OCI-LY3 (cell line): ENCODE measurements at regions not wholly inside any gene's neighbourhood (a gene's known extent, or its start where the extent isn't known, plus 50 kb on each side); places are given as distances from the start of the nearest gene placed in this dataset.

Experiments used
- H2AFZ ChIP-seq: fragments of 200-600, 300-600 bp; shearing (Covaris generic); 2 replicates; pipeline ENCODE4 v1.6.0; 2014; ENCODE audit warnings: antibody characterized with exemption, low read depth, low read length
- H3K27ac ChIP-seq: fragments of 200-600, 300-600 bp; sonication (generic); 2 replicates; pipeline ENCODE4 v1.5.1; 2014; ENCODE audit warnings: mild to moderate bottlenecking, low read length, moderate library complexity, mixed read lengths
- H3K27me3 ChIP-seq: fragments of 200-600, 300-600 bp; sonication (generic); 2 replicates; pipeline ENCODE4 v1.6.1; 2014; ENCODE audit warnings: low read depth, low read length, mixed read lengths
- H3K36me3 ChIP-seq: fragments of 200-600, 300-600 bp; sonication (generic); replicated peaks from 2 replicates; pipeline ENCODE3; 2014; ENCODE audit warnings: low read depth, low read length, mixed read lengths
- H3K4me1 ChIP-seq: fragments of 300-600, 200-600 bp; sonication (generic); 2 replicates; pipeline ENCODE4 v1.6.1; 2014; ENCODE audit warnings: low read length, mixed read lengths
- H3K4me2 ChIP-seq: fragments of 200-600, 300-600 bp; sonication (generic); 2 replicates; pipeline ENCODE4 v1.6.1; 2014; ENCODE audit warnings: low read length, mixed read lengths
- H3K4me3 ChIP-seq: fragments of 300-600, 200-600 bp; sonication (generic); 2 replicates; pipeline ENCODE4 v1.5.1; 2014; ENCODE audit warnings: antibody characterized with exemption, mild to moderate bottlenecking, low read length, moderate library complexity
- H3K79me2 ChIP-seq: fragments of 300-600, 200-600 bp; shearing (Covaris generic); 2 replicates; pipeline ENCODE4 v1.6.1; 2014; ENCODE audit warnings: mild to moderate bottlenecking, low read length, mixed read lengths
- H3K9ac ChIP-seq: fragments of 300-600, 200-600 bp; shearing (Covaris generic); 2 replicates; pipeline ENCODE4 v1.6.0; 2014; ENCODE audit warnings: mild to moderate bottlenecking, low read length, moderate library complexity
- H3K9me3 ChIP-seq: fragments of 200-600, 300-600 bp; shearing (Covaris generic); 2 replicates; pipeline ENCODE4 v1.6.1; 2014; ENCODE audit warnings: low read length, mixed read lengths; ENCODE audit not compliant: insufficient read depth
- H4K20me1 ChIP-seq: fragments of 200-600, 300-600 bp; sonication (generic); 2 replicates; pipeline ENCODE4 v1.6.1; 2016; ENCODE audit warnings: low read length, mixed read lengths; ENCODE audit not compliant: insufficient read depth
- CTCF ChIP-seq: fragments of 200-600, 300-600 bp; sonication (generic); IDR thresholded peaks from 2 replicates; pipeline ENCODE4 v1.5.1; 2014; ENCODE audit warnings: antibody characterized with exemption, low read length, low read depth
- EZH2phosphoT487 ChIP-seq: fragments of 200-600 bp; shearing (Covaris generic); IDR thresholded peaks from 2 replicates; pipeline ENCODE4 v1.6.1; 2018; ENCODE audit warnings: antibody characterized with exemption, mixed run types, low read depth

GRCh38 chr9:80208696-80209095 lies 636.9 kb downstream of the TLE4 start:
- Histone ChIP-seq H3K27ac (no peak overlapping the region), H3K9ac (no peak overlapping the region), H3K4me1 (peaks cover 4% of the 10 kb centered on the region; the same call in 1 of the 2 replicates), H3K4me3 (no peak overlapping the region), H3K27me3 (no peaks in the 10 kb centered on the region), H3K4me2 (no peak overlapping the region), H3K36me3 (no peaks in the 10 kb centered on the region), H3K9me3 (no peaks in the 10 kb centered on the region; the same call in 1 of the 2 replicates), H2AFZ (no peak overlapping the region), H3K79me2 (no peaks in the 10 kb centered on the region), H4K20me1 (no peaks in the 10 kb centered on the region)
- TF ChIP-seq EZH2phosphoT487, result no peak
- TF ChIP-seq CTCF, result no peak

GRCh38 chr9:80204054-80204453 lies 632.3 kb downstream of the TLE4 start:
- Histone ChIP-seq H3K4me3 (no peak overlapping the region), H3K79me2 (no peaks in the 10 kb centered on the region), H3K9me3 (no peaks in the 10 kb centered on the region), H3K27ac (no peak overlapping the region), H3K4me1 (peaks cover 4% of the 10 kb centered on the region; the same call in 1 of the 2 replicates), H3K9ac (no peak overlapping the region), H2AFZ (no peak overlapping the region), H3K36me3 (no peaks in the 10 kb centered on the region), H3K4me2 (no peak overlapping the region), H3K27me3 (no peaks in the 10 kb centered on the region), H4K20me1 (no peaks in the 10 kb centered on the region)
- no peak for TF ChIP-seq EZH2phosphoT487
- TF ChIP-seq CTCF, result no peak

GRCh38 chr9:80197661-80198060 lies 625.9 kb downstream of the TLE4 start:
- no peak overlapping the region for H3K9ac ChIP-seq
- no peaks in the 10 kb centered on the region for H3K27me3 ChIP-seq
- H3K9me3 ChIP-seq, result no peaks in the 10 kb centered on the region
- H3K36me3 ChIP-seq, result no peaks in the 10 kb centered on the region
- H3K4me2 ChIP-seq, result no peak overlapping the region
- H4K20me1 ChIP-seq, result no peaks in the 10 kb centered on the region
- H2AFZ ChIP-seq, result no peak overlapping the region
- H3K4me1 ChIP-seq, result no peaks in the 10 kb centered on the region
- TF ChIP-seq CTCF, result no peak
- no peak for TF ChIP-seq EZH2phosphoT487
- no peak overlapping the region for H3K27ac ChIP-seq
- no peak overlapping the region for H3K4me3 ChIP-seq
- H3K79me2 ChIP-seq, result no peaks in the 10 kb centered on the region

GRCh38 chr9:80191108-80191507 lies 619.3 kb downstream of the TLE4 start:
- no peak for TF ChIP-seq EZH2phosphoT487
- TF ChIP-seq CTCF, result no peak
- H3K4me1 ChIP-seq, result no peaks in the 10 kb centered on the region
- H2AFZ ChIP-seq, result no peak overlapping the region
- H3K9ac ChIP-seq, result no peak overlapping the region
- no peaks in the 10 kb centered on the region for H3K9me3 ChIP-seq
- no peaks in the 10 kb centered on the region for H3K79me2 ChIP-seq
- no peaks in the 10 kb centered on the region for H3K36me3 ChIP-seq
- H3K27ac ChIP-seq, result no peak overlapping the region
- no peak overlapping the region for H3K4me2 ChIP-seq
- H3K4me3 ChIP-seq, result no peak overlapping the region
- H3K27me3 ChIP-seq, result no peaks in the 10 kb centered on the region
- no peaks in the 10 kb centered on the region for H4K20me1 ChIP-seq
